NCI-H2029 (cell line): ENCODE measurements at regions not wholly inside any gene's neighbourhood (a gene's known extent, or its start where the extent isn't known, plus 50 kb on each side); places are given as distances from the start of the nearest gene placed in this dataset.

Experiments used
- DNase-seq: peaks from one replicate; lab custom pipeline; 2025; lab: John Stamatoyannopoulos, UW

GRCh38 chr4:181618896-181619295, 624.3 kb upstream of the TENM3 start:
- no peak for DNase-seq

- DNase-seq = no peak
Observed at GRCh38 chr4:181619651-181620050, 623.6 kb upstream of the TENM3 start.

- no peak for DNase-seq
Observed at GRCh38 chr4:181637186-181638105, 605.8 kb upstream of the TENM3 start.

- DNase-seq = no peak
Observed at GRCh38 chr4:181643466-181643865, 599.7 kb upstream of the TENM3 start.

GRCh38 chr4:181645489-181645888, 597.7 kb upstream of the TENM3 start:
- DNase-seq = no peak

GRCh38 chr4:181646864-181647263, 596.3 kb upstream of the TENM3 start:
- DNase-seq = no peak

- DNase-seq = no peak
Observed at GRCh38 chr4:181647396-181648147, 595.6 kb upstream of the TENM3 start.

GRCh38 chr4:181650033-181650825, 593.0 kb upstream of the TENM3 start:
- DNase-seq = no peak

- no peak for DNase-seq
Observed at GRCh38 chr4:181656748-181657147, 586.5 kb upstream of the TENM3 start.

GRCh38 chr4:181659202-181659601, 584.0 kb upstream of the TENM3 start:
- DNase-seq = no peak

- DNase-seq = no peak
Observed at GRCh38 chr4:181659876-181660275, 583.3 kb upstream of the TENM3 start.

GRCh38 chr4:181661090-181661489, 582.1 kb upstream of the TENM3 start:
- DNase-seq = no peak

- DNase-seq = no peak
Observed at GRCh38 chr4:181661923-181662322, 581.3 kb upstream of the TENM3 start.

- DNase-seq = no peak
Observed at GRCh38 chr4:181662383-181662782, 580.8 kb upstream of the TENM3 start.

GRCh38 chr4:181670506-181670905, 572.7 kb upstream of the TENM3 start:
- no peak for DNase-seq

GRCh38 chr4:181671672-181672071, 571.5 kb upstream of the TENM3 start:
- no peak for DNase-seq

- DNase-seq = no peak
Observed at GRCh38 chr4:181672751-181673150, 570.5 kb upstream of the TENM3 start.

GRCh38 chr4:181674315-181674875, 568.8 kb upstream of the TENM3 start:
- no peak for DNase-seq

- DNase-seq = no peak
Observed at GRCh38 chr4:181676546-181676945, 566.7 kb upstream of the TENM3 start.

GRCh38 chr4:181677201-181677600, 566.0 kb upstream of the TENM3 start:
- DNase-seq = no peak

- DNase-seq = no peak
Observed at GRCh38 chr4:181677621-181678020, 565.6 kb upstream of the TENM3 start.

- no peak for DNase-seq
Observed at GRCh38 chr4:181679754-181680153, 563.4 kb upstream of the TENM3 start.
